NCI-H146 treated with DMSO at 0.1 percent for 48 hours (cell line): ENCODE measurements at regions not wholly inside any gene's neighbourhood (a gene's known extent, or its start where the extent isn't known, plus 50 kb on each side); places are given as distances from the start of the nearest gene placed in this dataset.

ENCODE experiments used
- DNase-seq: peaks from one replicate; lab custom pipeline; 2025; ENCODE audit not compliant: unreplicated experiment; lab: John Stamatoyannopoulos, UW

DNA sequence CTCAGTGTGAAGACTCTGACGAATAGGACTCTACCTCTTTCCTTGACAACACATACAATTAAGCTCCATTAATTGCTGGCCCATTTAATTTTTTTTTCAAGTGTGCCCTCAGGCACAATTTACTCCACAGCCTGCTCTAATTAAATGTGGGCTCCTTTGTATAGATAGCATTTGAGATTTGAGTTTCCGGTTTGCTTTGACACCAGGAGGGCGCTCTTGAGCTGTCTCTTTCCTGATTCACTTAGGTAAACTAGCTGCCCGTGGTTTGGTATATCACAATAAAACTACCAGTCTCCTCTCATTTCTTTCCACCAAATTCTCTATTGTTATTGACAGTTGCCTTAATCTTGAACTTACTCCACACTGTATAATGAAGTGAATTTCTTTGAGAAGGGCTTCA, 666.0 kb downstream of the DSC3 start:
- peak; percentile 22 for DNase-seq

DNA sequence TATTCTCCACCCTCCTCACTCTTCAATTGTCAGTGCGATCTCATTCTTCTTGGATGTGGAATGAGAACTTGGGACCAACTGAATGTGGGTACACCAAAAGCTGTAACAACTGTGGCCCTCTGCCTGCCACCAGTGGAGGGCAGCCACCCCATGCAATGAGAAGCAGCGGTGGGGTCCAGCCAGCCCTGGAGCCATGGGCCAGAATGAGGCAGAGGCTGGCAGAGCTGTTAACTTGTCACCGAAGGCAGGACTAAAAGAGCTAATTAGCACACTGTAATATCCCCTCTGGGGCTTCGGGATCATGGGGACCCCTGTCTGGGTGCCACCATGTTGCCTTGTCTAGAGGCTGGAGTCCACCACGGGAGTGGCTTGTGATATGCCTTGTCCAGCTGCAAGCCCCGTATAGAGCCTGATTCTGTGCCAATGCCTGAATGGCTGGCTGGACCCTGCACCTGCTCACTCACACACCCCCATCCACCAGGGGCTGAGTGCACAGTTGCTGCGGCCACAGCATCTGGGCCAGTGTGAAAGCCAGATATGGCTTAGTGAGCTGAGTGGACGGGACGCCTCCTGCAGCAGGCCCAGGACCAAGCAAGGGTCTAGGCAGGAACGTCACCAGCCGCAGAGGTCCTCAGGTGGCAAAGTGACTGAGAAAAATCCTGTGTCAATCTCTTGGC, 680.5 kb downstream of the DSC3 start:
- DNase-seq = no peak

GRCh38 chr18:30359521-30359920, 683.0 kb downstream of the DSC3 start:
- DNase-seq = no peak

- DNase-seq = no peak
Measured at GRCh38 chr18:30358555-30358954, 684.0 kb downstream of the DSC3 start.

DNA sequence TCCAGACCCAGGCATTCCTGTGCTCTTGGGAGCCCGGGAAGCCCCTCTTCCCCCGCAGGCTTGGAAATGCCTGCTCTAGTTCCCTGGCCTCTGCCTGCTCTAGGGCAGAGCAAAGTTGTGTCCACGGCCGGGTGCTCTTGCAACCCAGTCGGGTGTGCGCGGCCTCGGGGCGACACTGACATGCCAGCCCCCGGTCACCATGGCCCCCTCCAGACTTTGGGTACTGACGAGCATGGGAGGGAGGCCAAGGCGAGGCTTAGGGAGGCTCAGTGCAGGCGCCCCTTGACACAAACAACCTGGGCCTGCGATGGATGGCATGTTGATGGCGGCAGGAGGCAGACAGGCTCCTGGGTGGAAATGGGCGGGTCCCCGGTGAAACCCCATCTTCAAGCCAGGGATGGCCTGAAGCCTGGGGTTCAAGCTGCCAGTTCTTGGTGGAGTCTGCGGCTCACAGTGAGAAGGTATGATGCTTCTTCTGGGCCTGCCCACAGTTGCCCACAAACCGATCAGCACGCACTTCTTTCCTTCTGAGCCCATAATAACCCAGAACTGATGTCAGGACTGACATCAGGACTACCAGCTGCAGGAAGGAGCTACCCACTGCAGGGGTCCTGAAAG, 689.9 kb downstream of the DSC3 start:
- no peak for DNase-seq

DNA sequence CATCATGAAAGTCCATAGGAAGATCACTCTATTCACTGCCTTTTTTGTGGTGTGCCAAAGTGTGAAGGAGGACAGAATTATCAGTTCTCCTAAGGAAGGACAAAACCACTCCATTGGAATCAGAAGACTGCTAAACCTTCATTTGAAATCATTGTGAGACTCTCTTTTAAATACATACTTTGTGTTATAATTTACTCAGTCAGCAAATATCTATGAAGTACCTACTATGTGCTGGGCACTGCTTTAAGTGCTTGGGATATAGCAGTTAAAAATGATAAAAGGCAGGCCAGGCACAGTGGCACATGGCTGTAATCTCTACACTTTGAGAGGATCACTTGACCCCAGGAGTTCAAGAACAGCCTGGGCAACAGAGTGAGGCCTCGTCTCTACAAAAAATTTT, 692.3 kb downstream of the DSC3 start:
- no peak for DNase-seq

DNA sequence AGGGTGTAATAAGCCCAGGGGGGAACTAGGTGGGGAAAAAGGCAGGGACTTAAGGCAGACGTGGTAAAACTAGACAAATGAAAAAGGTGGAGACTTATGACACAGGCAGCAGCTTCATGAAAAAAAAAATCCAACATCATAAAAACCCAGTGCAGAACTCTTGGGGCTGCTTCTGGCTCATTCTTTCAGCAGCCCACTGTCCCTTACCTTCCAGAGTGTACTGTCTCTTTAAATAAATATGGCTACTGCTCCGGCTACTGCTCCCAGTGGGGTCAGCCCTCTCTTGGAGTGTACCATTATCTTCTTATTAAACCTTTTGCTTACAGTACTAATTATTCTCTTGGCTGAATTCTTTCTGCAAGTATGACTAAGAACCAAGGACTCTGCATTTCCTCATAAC, 699.5 kb downstream of the DSC3 start:
- DNase-seq = no peak

- no peak for DNase-seq
Measured at GRCh38 chr18:30342675-30343074, 699.9 kb downstream of the DSC3 start.

GRCh38 chr18:30334781-30335180, 707.8 kb downstream of the DSC3 start:
- DNase-seq = no peak

GRCh38 chr18:30333310-30333709, 709.2 kb downstream of the DSC3 start:
- no peak for DNase-seq

DNA sequence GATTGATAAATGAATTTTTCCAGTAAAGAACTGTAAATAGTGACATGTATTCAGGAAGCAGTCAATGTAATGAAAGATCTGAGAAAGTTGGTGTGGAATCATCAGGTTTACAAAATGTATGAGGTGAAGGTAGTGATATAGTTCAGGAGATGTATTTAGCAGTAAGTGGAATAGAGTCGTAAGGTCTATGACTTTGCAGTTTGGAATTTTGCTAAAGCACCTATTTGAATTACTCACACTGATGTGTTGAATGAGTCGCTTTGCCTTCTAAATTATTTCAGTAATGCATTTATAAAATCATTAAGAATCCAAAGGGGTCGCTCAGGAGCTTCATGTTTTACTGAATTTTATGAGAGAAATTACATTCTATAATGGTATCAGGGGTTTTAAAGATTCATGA, 713.7 kb downstream of the DSC3 start:
- DNase-seq = no peak

DNA sequence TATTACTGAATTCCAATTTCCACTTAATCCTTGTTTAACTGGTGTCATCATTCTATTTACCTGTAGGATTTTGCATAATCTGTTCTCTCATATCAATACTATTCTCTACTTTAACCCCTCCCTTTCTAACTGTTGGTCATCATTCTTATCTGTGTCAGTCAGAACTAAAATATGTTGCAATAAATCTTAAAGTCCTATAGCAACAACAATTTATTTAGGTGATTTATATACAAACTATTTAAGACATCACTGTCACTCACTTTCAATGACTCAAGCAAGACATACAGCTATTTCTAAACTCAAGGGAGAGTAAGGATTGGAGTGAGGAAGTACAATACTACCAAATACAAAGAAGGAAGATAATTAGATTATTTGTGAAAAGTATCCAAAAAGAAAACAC, 740.4 kb downstream of the DSC3 start:
- no peak for DNase-seq

DNA sequence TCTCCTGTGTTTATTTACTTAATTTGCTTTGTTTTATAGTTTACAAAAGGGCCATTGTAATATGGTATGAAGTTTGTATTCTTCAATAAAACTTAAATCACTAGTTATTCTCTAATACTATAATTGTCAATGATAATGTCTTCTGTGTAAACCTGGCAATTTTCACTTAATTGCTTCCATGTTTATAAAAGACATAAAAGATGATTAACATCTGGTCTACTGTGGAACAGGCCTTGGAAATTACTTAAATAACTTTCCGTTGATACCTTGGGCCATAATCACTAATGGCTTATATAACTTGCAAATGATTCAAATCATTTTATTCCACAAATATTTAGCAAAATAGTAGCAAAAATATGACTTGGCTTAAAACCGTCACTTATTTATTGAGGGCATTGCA, 743.8 kb downstream of the DSC3 start:
- DNase-seq = no peak

GRCh38 chr18:30288662-30289414, 753.7 kb downstream of the DSC3 start:
- DNase-seq = no peak

- DNase-seq = peak; percentile 63
Measured at GRCh38 chr18:30280861-30281470, 761.6 kb downstream of the DSC3 start.

DNA sequence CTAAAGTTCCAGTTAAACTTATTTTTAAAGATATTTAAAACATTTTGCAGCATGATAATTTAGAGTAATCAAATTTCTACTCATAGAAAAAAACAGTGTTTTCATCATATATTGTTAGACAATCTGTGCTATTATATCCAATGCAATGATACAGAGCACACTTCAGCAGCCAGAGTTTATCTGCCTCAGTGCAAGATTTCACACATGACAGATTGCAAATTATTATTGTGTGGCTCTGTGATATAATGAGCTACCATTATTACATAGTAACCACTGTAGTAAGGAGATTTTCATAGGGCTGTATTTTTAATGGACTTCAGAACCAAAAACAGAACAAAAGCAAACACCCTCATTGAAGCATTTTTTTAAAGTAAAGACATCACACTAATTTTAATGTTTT, 762.4 kb downstream of the DSC3 start:
- no peak for DNase-seq

- DNase-seq = no peak
Measured at GRCh38 chr18:30277676-30278075, 764.9 kb downstream of the DSC3 start.

DNA sequence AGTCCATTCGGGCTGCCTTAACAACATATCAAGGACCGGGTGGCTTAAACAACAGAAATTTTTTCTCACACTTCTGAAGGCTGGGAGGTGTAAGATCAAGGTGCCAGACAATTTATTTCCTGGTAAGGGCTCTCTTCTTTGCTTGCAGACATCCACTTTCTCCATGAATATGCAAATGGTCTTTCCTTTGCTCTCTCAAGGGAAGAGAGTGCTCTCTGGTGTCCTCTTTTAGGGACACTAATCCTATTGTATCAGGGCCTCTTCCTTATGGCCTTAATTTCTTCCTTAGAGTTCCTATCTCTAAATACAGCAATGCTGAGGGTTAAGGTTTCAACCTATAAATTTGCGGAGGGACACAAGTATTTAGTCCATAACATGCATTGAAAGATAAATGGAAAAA, 770.8 kb downstream of the DSC3 start:
- DNase-seq = no peak

DNA sequence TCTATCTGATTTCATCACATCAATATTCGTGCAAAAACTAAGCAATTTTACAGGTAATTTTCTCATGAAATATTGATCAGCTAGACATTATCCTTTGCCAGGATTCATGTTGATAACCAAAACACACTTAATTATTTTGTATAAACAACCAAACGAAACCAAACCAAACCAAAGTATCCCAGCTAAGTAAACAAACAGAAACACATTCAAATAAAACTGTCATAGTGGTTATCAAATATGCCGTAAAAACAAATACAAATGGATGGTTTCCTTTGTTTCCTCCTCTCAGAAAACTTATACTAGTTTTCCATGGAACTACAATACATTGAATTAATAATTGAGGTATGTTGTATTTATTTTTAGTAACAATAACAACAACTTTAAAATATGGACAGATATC, 777.4 kb downstream of the DSC3 start:
- no peak for DNase-seq

DNA sequence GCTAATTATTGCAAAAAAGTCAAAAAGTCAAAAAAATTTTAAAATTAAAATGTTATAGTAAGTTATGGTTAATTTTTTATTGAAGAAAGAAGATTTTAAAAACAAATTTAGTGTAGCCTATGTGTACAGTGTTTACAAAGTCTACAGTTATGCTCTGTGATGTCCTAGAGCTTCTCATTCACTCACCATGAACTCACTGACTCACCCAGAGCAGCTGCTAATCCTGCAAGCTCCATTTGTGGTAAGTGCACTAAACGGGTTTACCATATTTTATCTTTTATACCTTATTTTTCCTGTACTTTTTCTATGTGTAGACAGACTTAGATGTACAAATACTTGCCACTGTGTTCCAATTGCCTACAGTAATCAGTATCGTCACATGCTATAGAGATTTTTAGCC, 788.2 kb downstream of the DSC3 start:
- no peak for DNase-seq

DNA sequence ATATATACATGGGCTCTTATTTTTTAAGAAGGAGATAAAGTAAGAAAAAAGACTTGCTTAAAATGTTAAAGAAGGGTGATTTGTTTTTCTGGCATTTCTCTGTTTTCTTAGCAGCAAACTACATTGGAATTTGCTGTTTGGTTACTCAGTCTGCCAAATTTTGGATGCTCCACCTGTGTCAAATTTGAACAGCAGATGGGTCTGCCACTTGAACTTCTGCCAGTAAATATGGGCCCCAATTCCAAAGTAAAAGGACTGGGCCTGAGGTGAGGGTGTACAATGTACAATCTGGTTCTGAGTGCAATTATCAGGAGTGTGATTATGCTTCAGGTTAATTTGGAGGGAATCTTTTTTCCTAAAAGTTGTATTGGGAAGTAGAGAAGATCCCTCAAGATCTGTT, 794.5 kb downstream of the DSC3 start:
- no peak for DNase-seq
